ENCODE measurements at regions not wholly inside any gene's neighbourhood (a gene's known extent, or its start where the extent isn't known, plus 50 kb on each side); places are given as distances from the start of the nearest gene placed in this dataset.

GRCh38 chr7:4394736-4395135 lies 287.4 kb upstream of the FOXK1 start:
- Mint-ChIP-seq H3K9me3 (ENCODE audit: unreplicated experiment) (peaks cover 25% of the 10 kb centered on the region), H3K27me3 (ENCODE audit: unreplicated experiment) (peaks cover 7% of the 10 kb centered on the region), H3K27ac (ENCODE audit: unreplicated experiment) (no peak overlapping the region), H3K4me3 (ENCODE audit: unreplicated experiment) (no peak overlapping the region), H3K4me1 (ENCODE audit: unreplicated experiment) (no peaks in the 10 kb centered on the region), H3K36me3 (ENCODE audit: low read depth, unreplicated experiment) (peaks cover 14% of the 10 kb centered on the region)
- DNase-seq (ENCODE audit: low spot score): no peak
- no peak for TF ChIP-seq CTCF (IDR thresholded peaks at IDR 0.05; ENCODE audit: unreplicated experiment)

GRCh38 chr7:4399121-4399520 lies 283.0 kb upstream of the FOXK1 start:
- Mint-ChIP-seq H3K4me3 (ENCODE audit: unreplicated experiment) (no peak overlapping the region), H3K27me3 (ENCODE audit: unreplicated experiment) (peaks cover 3% of the 10 kb centered on the region), H3K4me1 (ENCODE audit: unreplicated experiment) (no peaks in the 10 kb centered on the region), H3K36me3 (ENCODE audit: low read depth, unreplicated experiment) (peaks cover 12% of the 10 kb centered on the region), H3K27ac (ENCODE audit: unreplicated experiment) (no peak overlapping the region), H3K9me3 (ENCODE audit: unreplicated experiment) (peaks cover 25% of the 10 kb centered on the region)
- TF ChIP-seq CTCF (IDR thresholded peaks at IDR 0.05; ENCODE audit: unreplicated experiment): no peak
- no peak for DNase-seq (ENCODE audit: low spot score)

- Mint-ChIP-seq H3K4me1 (ENCODE audit: unreplicated experiment) (no peaks in the 10 kb centered on the region), H3K9me3 (ENCODE audit: unreplicated experiment) (peaks cover 30% of the 10 kb centered on the region), H3K4me3 (ENCODE audit: unreplicated experiment) (no peak overlapping the region), H3K36me3 (ENCODE audit: low read depth, unreplicated experiment) (peaks cover 15% of the 10 kb centered on the region), H3K27ac (ENCODE audit: unreplicated experiment) (no peak overlapping the region), H3K27me3 (ENCODE audit: unreplicated experiment) (peaks cover 3% of the 10 kb centered on the region)
- no peak for DNase-seq (ENCODE audit: low spot score)
- TF ChIP-seq CTCF (IDR thresholded peaks at IDR 0.05; ENCODE audit: unreplicated experiment): no peak
Observed at GRCh38 chr7:4399596-4399995, 282.5 kb upstream of the FOXK1 start.

GRCh38 chr7:4406288-4407058 lies 275.6 kb upstream of the FOXK1 start:
- no peak for DNase-seq (ENCODE audit: low spot score)
- Mint-ChIP-seq H3K27me3 (ENCODE audit: unreplicated experiment) (peaks cover 5% of the 10 kb centered on the region), H3K4me3 (ENCODE audit: unreplicated experiment) (no peak overlapping the region), H3K9me3 (ENCODE audit: unreplicated experiment) (peaks cover 38% of the 10 kb centered on the region), H3K27ac (ENCODE audit: unreplicated experiment) (no peak overlapping the region), H3K4me1 (ENCODE audit: unreplicated experiment) (no peaks in the 10 kb centered on the region), H3K36me3 (ENCODE audit: low read depth, unreplicated experiment) (peaks cover 10% of the 10 kb centered on the region)
- no peak for TF ChIP-seq CTCF (IDR thresholded peaks at IDR 0.05; ENCODE audit: unreplicated experiment)

GRCh38 chr7:4409946-4410345 lies 272.1 kb upstream of the FOXK1 start:
- TF ChIP-seq CTCF (IDR thresholded peaks at IDR 0.05; ENCODE audit: unreplicated experiment): no peak
- Mint-ChIP-seq H3K27ac (ENCODE audit: unreplicated experiment) (no peak overlapping the region), H3K4me3 (ENCODE audit: unreplicated experiment) (no peak overlapping the region), H3K9me3 (ENCODE audit: unreplicated experiment) (peaks cover 28% of the 10 kb centered on the region), H3K27me3 (ENCODE audit: unreplicated experiment) (peaks cover 3% of the 10 kb centered on the region), H3K36me3 (ENCODE audit: low read depth, unreplicated experiment) (peaks cover 6% of the 10 kb centered on the region), H3K4me1 (ENCODE audit: unreplicated experiment) (no peaks in the 10 kb centered on the region)
- DNase-seq (ENCODE audit: low spot score): no peak
